Endothelial cell of umbilical vein (primary cell): ENCODE measurements at regions not wholly inside any gene's neighbourhood (a gene's known extent, or its start where the extent isn't known, plus 50 kb on each side); places are given as distances from the start of the nearest gene placed in this dataset.

Source experiments
- BruUV-seq: library from RNA; stranded (reverse); fragments of 400-500 nt; replicated peaks from 2 replicates; lab custom pipeline; 2021; lab: Mats Ljungman, UMichigan
- CTCF ChIA-PET: fragments of 300-600, 350-600 bp; sonication (Branson Sonifier 250); formaldehyde crosslinking; loops from one replicate; lab custom pipeline; 2021; ENCODE audit warnings: antibody characterized with exemption, inconsistent platforms; lab: Charles Lee
- POLR2A ChIA-PET: fragments of 300-600, 350-600 bp; sonication (Branson Sonifier 250); formaldehyde crosslinking; loops from one replicate; lab custom pipeline; 2021; ENCODE audit warnings: antibody characterized with exemption, inconsistent platforms; lab: Charles Lee
- DNase-seq: peaks from one replicate; pipeline ENCODE4 v3.0.0-alpha.2; 2011; ENCODE audit warnings: low read depth, low spot score
- FAIRE-seq: peaks from 2 replicates; lab custom pipeline; 2011; peaks lifted over from hg19 to GRCh38; lab: Jason Lieb, UNC
- H2AFZ ChIP-seq: 2 replicates; pipeline ENCODE4 v1.6.0; 2012; ENCODE audit warnings: low read depth, low read length, control low read depth, inconsistent platforms
- H3K27ac ChIP-seq: 2 replicates; pipeline ENCODE4 v1.5.1; 2011; ENCODE audit warnings: low read depth, mild to moderate bottlenecking, control low read depth, low read length, moderate library complexity; ENCODE audit not compliant: insufficient read depth
- H3K27me3 ChIP-seq, 2 experiments: 2 replicates each; pipeline versions ENCODE4 v1.6.0 to v1.6.1; 2011; ENCODE audit warnings: low read length in 2 of 2, mixed read lengths in 1 of 2; ENCODE audit not compliant: control insufficient read depth in 2 of 2, insufficient read depth in 2 of 2
- H3K36me3 ChIP-seq, 2 experiments: 2 replicates in 1 of 2; 3 replicates in 1 of 2; pipeline ENCODE4 v1.5.1; 2011; ENCODE audit warnings: low read length in 2 of 2, mild to moderate bottlenecking in 1 of 2, moderate library complexity in 1 of 2; ENCODE audit not compliant: control insufficient read depth in 2 of 2, insufficient read depth in 2 of 2; ENCODE audit errors: extremely low read depth in 1 of 2
- H3K4me1 ChIP-seq: 3 replicates; pipeline ENCODE4 v1.5.1; 2011; ENCODE audit warnings: mild to moderate bottlenecking, low read length; ENCODE audit not compliant: control insufficient read depth, insufficient read depth; ENCODE audit errors: extremely low read depth
- H3K4me2 ChIP-seq: 2 replicates; pipeline ENCODE4 v1.6.1; 2011; ENCODE audit warnings: low read length, control low read depth, mixed read lengths; ENCODE audit not compliant: insufficient read depth
- H3K4me3 ChIP-seq, 3 experiments: fragments of 200-600 bp in 1 of 3; sonication (generic), shearing (Covaris generic) in 1 of 3; replicated peaks in 1 of 3; 2 replicates each; pipeline ENCODE4 v1.5.1; 2011 to 2016; ENCODE audit warnings: control low read depth in 3 of 3, low read length in 3 of 3, mild to moderate bottlenecking in 2 of 3, inconsistent platforms in 1 of 3, low read depth in 1 of 3, moderate library complexity in 1 of 3; ENCODE audit not compliant: insufficient read depth in 1 of 3
- H3K79me2 ChIP-seq: 2 replicates; pipeline ENCODE4 v1.6.0; 2012; ENCODE audit warnings: low read length, inconsistent platforms; ENCODE audit not compliant: control insufficient read depth, insufficient read depth
- H3K9ac ChIP-seq: replicated peaks from 2 replicates; pipeline ENCODE3; 2011; ENCODE audit warnings: low read length, control low read depth; ENCODE audit not compliant: insufficient read depth; ENCODE audit errors: extremely low read depth
- H3K9me1 ChIP-seq: replicated peaks from 3 replicates; pipeline ENCODE4 v1.6.0; 2011; ENCODE audit warnings: mild to moderate bottlenecking, low read length; ENCODE audit not compliant: control insufficient read depth, insufficient read depth; ENCODE audit errors: extremely low read depth
- H3K9me3 ChIP-seq: replicated peaks from 2 replicates; pipeline ENCODE4 v1.5.1; 2012; ENCODE audit warnings: low read length, inconsistent platforms; ENCODE audit not compliant: control insufficient read depth, insufficient read depth
- H4K20me1 ChIP-seq: replicated peaks from 2 replicates; pipeline ENCODE3; 2011; ENCODE audit warnings: mild to moderate bottlenecking, low read length; ENCODE audit not compliant: control insufficient read depth, insufficient read depth; ENCODE audit errors: extremely low read depth
- EZH2 ChIP-seq: IDR thresholded peaks from 2 replicates; pipeline ENCODE4 v1.6.1; 2012; ENCODE audit warnings: borderline replicate concordance, low read depth, mild to moderate bottlenecking, moderate library complexity, low read length, inconsistent platforms; ENCODE audit not compliant: severe bottlenecking
- FOS ChIP-seq: IDR thresholded peaks from 2 replicates; pipeline ENCODE4 v1.6.1; 2011; ENCODE audit warnings: mild to moderate bottlenecking, low read length, moderate library complexity, borderline replicate concordance; ENCODE audit not compliant: insufficient read depth
- GATA2 ChIP-seq: IDR thresholded peaks from 2 replicates; pipeline ENCODE4 v1.7.0; 2011; ENCODE audit warnings: low read depth, mild to moderate bottlenecking, moderate library complexity, mixed read lengths, low read length; ENCODE audit not compliant: insufficient read length, insufficient read depth
- JUN ChIP-seq: IDR thresholded peaks from 2 replicates; pipeline ENCODE4 v1.6.1; 2011; ENCODE audit warnings: borderline replicate concordance, low read depth; ENCODE audit not compliant: insufficient read length, insufficient read depth
- MYC ChIP-seq: IDR thresholded peaks from one replicate; pipeline ENCODE4 v1.6.1; 2011; ENCODE audit warnings: mild to moderate bottlenecking, low read depth, low read length
- POLR2A ChIP-seq: IDR thresholded peaks from 2 replicates; pipeline ENCODE4 v1.6.1; 2012; ENCODE audit warnings: low read depth, mild to moderate bottlenecking, control low read depth, low read length
- POLR2AphosphoS5 ChIP-seq: IDR thresholded peaks from 2 replicates; pipeline ENCODE4 v1.6.1; 2012; ENCODE audit warnings: low read depth, mild to moderate bottlenecking, control low read depth, low read length, moderate library complexity; ENCODE audit not compliant: insufficient read depth
- dilution Hi-C: fragments of 300-500 bp; cut with MboI; formaldehyde crosslinking; loops from one replicate; pipeline ENCODE4 v1.15.0; 2019; ENCODE audit warnings: low sequenced_read_pairs; ENCODE audit not compliant: extremely low pct_ligation_motif_present
- intact Hi-C: fragments of 100-400 bp; cut with micrococcal nuclease; formaldehyde crosslinking; loops from one replicate; pipeline ENCODE4 v1.10.0; 2022
- TF ChIP-seq, protein P1 (sequence below), 2 donors: IDR thresholded peaks; 1 replicate in 1 of 2; 2 replicates in 1 of 2; pipeline ENCODE4 v1.5.1; 2011; ENCODE audit warnings: low read length in 2 of 2, mild to moderate bottlenecking in 2 of 2, moderate library complexity in 2 of 2, control low read depth in 1 of 2, inconsistent platforms in 1 of 2, low read depth in 1 of 2; ENCODE audit not compliant: insufficient read depth in 1 of 2; ENCODE audit errors: extremely low read depth in 1 of 2
- TF ChIP-seq, protein P2 (sequence below): IDR thresholded peaks from 2 replicates; pipeline ENCODE4 v1.6.1; 2011; ENCODE audit not compliant: insufficient read depth, insufficient read length

DNA sequence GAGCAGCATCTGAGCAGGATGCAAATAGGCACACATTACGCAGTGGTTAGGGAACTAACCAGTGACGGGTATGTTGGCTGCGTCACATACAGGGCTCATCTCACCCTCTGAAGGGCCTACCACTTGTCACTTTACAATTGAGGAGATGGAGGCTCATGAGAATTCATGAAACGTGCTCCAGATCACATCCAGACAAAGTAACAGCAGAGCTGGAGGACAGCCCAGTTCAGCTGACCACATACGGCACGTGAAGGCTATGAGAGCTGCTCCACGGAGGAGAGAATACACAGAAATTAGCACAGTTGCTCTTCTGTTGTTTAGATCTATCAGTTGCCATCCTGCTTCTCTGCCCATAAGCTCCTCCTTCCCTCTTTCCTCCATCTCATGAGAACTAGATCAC lies 78.4 kb downstream of the FAM9B start:
- no peaks in the 10 kb centered on the region for H3K9me1 ChIP-seq
- H3K4me3 ChIP-seq, result no peak overlapping the region
- dilution Hi-C loops, result no loop called here
- H3K79me2 ChIP-seq, result no peaks in the 10 kb centered on the region
- CTCF ChIA-PET, result no interaction called here
- TF ChIP-seq, protein P1, sequence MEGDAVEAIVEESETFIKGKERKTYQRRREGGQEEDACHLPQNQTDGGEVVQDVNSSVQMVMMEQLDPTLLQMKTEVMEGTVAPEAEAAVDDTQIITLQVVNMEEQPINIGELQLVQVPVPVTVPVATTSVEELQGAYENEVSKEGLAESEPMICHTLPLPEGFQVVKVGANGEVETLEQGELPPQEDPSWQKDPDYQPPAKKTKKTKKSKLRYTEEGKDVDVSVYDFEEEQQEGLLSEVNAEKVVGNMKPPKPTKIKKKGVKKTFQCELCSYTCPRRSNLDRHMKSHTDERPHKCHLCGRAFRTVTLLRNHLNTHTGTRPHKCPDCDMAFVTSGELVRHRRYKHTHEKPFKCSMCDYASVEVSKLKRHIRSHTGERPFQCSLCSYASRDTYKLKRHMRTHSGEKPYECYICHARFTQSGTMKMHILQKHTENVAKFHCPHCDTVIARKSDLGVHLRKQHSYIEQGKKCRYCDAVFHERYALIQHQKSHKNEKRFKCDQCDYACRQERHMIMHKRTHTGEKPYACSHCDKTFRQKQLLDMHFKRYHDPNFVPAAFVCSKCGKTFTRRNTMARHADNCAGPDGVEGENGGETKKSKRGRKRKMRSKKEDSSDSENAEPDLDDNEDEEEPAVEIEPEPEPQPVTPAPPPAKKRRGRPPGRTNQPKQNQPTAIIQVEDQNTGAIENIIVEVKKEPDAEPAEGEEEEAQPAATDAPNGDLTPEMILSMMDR (IDR thresholded peaks at IDR 0.05; ENCODE audit: extremely low read depth in 1 of 2, insufficient read depth in 1 of 2, low read depth in 1 of 2, low read length in 2 of 2), result no peak
- no peaks in the 10 kb centered on the region for H3K9me3 ChIP-seq
- H3K27ac ChIP-seq, result no peak overlapping the region
- DNase-seq (no peak), FAIRE-seq (no peak)
- BruUV-seq, result no TSS peak
- H3K27me3 ChIP-seq, result no peaks in the 10 kb centered on the region
- H3K9ac ChIP-seq, result no peak overlapping the region
- H4K20me1 ChIP-seq, result no peaks in the 10 kb centered on the region
- no peaks in the 10 kb centered on the region for H3K36me3 ChIP-seq
- POLR2A ChIA-PET, result no interaction called here
- intact Hi-C loops, result no loop called here
- no peak overlapping the region for H2AFZ ChIP-seq
- no peaks in the 10 kb centered on the region for H3K4me1 ChIP-seq
- no peak overlapping the region for H3K4me2 ChIP-seq

- intact Hi-C loops, result no loop called here
- no TSS peak for BruUV-seq
- H3K4me3 ChIP-seq, result no peak overlapping the region
- H3K36me3 ChIP-seq, result no peaks in the 10 kb centered on the region
- no peak overlapping the region for H3K27ac ChIP-seq
- TF ChIP-seq EZH2 (no peak), GATA2 (no peak), POLR2AphosphoS5 (no peak), FOS (no peak), JUN (no peak), POLR2A (no peak), MYC (no peak)
- TF ChIP-seq, protein P2, sequence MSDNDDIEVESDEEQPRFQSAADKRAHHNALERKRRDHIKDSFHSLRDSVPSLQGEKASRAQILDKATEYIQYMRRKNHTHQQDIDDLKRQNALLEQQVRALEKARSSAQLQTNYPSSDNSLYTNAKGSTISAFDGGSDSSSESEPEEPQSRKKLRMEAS, result no peak
- TF ChIP-seq, protein P1 (IDR thresholded peaks at IDR 0.05; ENCODE audit: extremely low read depth in 1 of 2, insufficient read depth in 1 of 2, low read depth in 1 of 2, low read length in 2 of 2), result no peak
- H3K9me1 ChIP-seq, result no peaks in the 10 kb centered on the region
- no peaks in the 10 kb centered on the region for H3K27me3 ChIP-seq
- H3K9me3 ChIP-seq, result no peaks in the 10 kb centered on the region
- H4K20me1 ChIP-seq, result no peaks in the 10 kb centered on the region
- ChIA-PET POLR2A (no interaction called here), CTCF (no interaction called here)
- DNase-seq, result no peak
- no peak overlapping the region for H3K4me2 ChIP-seq
- no peaks in the 10 kb centered on the region for H3K79me2 ChIP-seq
- no peak overlapping the region for H3K9ac ChIP-seq
- no peaks in the 10 kb centered on the region for H3K4me1 ChIP-seq
- FAIRE-seq, result no peak
- H2AFZ ChIP-seq, result no peak overlapping the region
- dilution Hi-C loops, result no loop called here
These were observed 87.4 kb downstream of the FAM9B start for GRCh38 chrX:8946563-8946962.
